Spleen (tissue), 11 donors: ENCODE measurements at regions not wholly inside any gene's neighbourhood (a gene's known extent, or its start where the extent isn't known, plus 50 kb on each side); places are given as distances from the start of the nearest gene placed in this dataset.

Experiments
- DNase-seq: peaks from one replicate; pipeline ENCODE4 v3.0.0-alpha.2; 2020
- H3K27ac ChIP-seq, 8 donors: fragments of 200-600 bp; sonication (generic) in 7 of 8; 1 replicate in 4 of 8; 2 replicates in 4 of 8; pipeline versions ENCODE4 v1.5.0 to v1.8.0; 2016 to 2021; ENCODE audit warnings: inconsistent platforms in 4 of 8, mild to moderate bottlenecking in 4 of 8, moderate library complexity in 1 of 8
- H3K27me3 ChIP-seq, 7 donors: fragments of 200-600 bp; sonication (generic) in 6 of 7; replicated peaks in 1 of 7; 1 replicate in 4 of 7; 2 replicates in 3 of 7; pipeline versions ENCODE4 v1.5.0 to v1.8.0; 2016 to 2021; ENCODE audit warnings: inconsistent platforms in 3 of 7, mild to moderate bottlenecking in 1 of 7
- H3K36me3 ChIP-seq, 6 donors: fragments of 200-600 bp; sonication (generic) in 5 of 6; 1 replicate in 4 of 6; 2 replicates in 2 of 6; pipeline versions ENCODE4 v1.5.0 to v1.8.0; 2016 to 2021; ENCODE audit warnings: inconsistent platforms in 2 of 6
- H3K4me1 ChIP-seq, 6 donors: fragments of 200-600 bp; sonication (generic) in 5 of 6; 1 replicate in 3 of 6; 2 replicates in 3 of 6; pipeline versions ENCODE4 v1.5.0 to v1.8.0; 2016 to 2021; ENCODE audit warnings: inconsistent platforms in 3 of 6
- H3K4me3 ChIP-seq, 8 donors: fragments of 200-600 bp; sonication (generic) in 7 of 8; 1 replicate in 4 of 8; 2 replicates in 4 of 8; pipeline versions ENCODE4 v1.5.0 to v1.8.0; 2016 to 2021; ENCODE audit warnings: inconsistent platforms in 4 of 8, mild to moderate bottlenecking in 4 of 8, moderate library complexity in 2 of 8
- H3K9me3 ChIP-seq, 8 donors: fragments of 200-600 bp; sonication (generic) in 7 of 8; 1 replicate in 4 of 8; 2 replicates in 4 of 8; pipeline versions ENCODE4 v1.5.0 to v1.8.0; 2016 to 2021; ENCODE audit warnings: inconsistent platforms in 4 of 8
- CTCF ChIP-seq, 11 experiments: fragments of 200-600 bp in 7 of 11; fragments of 450-650 bp in 4 of 11; sonication (generic) in 4 of 11; IDR thresholded peaks in 8 of 11; conservative IDR thresholded peaks in 3 of 11; 1 replicate in 7 of 11; 2 replicates in 4 of 11; pipeline versions ENCODE4 v1.4.0 to v1.8.0; 2016 to 2021; ENCODE audit warnings: antibody characterized with exemption in 11 of 11, inconsistent platforms in 4 of 11, mild to moderate bottlenecking in 1 of 11
- POLR2A ChIP-seq, 3 donors: fragments of 450-650 bp; IDR thresholded peaks; one replicate each; pipeline ENCODE4 v1.5.1; 2017; ENCODE audit warnings: antibody characterized with exemption in 3 of 3, mild to moderate bottlenecking in 1 of 3
- POLR2AphosphoS5 ChIP-seq, 3 donors: sonication (generic); formaldehyde crosslinking; IDR thresholded peaks; one replicate each; pipeline ENCODE4 v1.5.1; 2017; ENCODE audit warnings: antibody characterized with exemption in 3 of 3
- WGBS, 5 donors: extraction: QIAGEN DNeasy Blood & Tissue Kit in 3 of 5; methylation state at CpG; one replicate each; pipeline versions ENCODE4 v1.1.5 to v1.1.7; 2013 to 2018; 5-methylcytosine and 5-hydroxymethylcytosine counted together
- intact Hi-C: fragments of 100-400 bp; cut with DNase I; formaldehyde crosslinking; loops from one replicate; pipeline ENCODE4 v1.15.0; 2023; ENCODE audit warnings: low total_unique reads
- donor health status: healthy with polysubstance abuse.
- donor health status: DM: no; HTN: no; CAD: no; lungs with moderate emphysema.
- donor health status: DM: no; HTN: no; CAD: no.
- donor health status: Bipolar disorder and iron deficiency.
- donor health status: healthy.
- donor health status: DM: no; HTN: no; CAD: no.
- donor health status: DM: yes; HTN: yes; CAD: no.

- Histone ChIP-seq H3K36me3 (no peaks in the 10 kb centered on the region), H3K9me3 (peaks cover 0 to 21% (median 11%) of the 10 kb centered on the region in 8 donors)
- WGBS, 5 donors: 79 to 89% (median 86%) methylated on average over 3 of the region's 3 CpGs
These were observed 371.8 kb upstream of the SULF2 start for GRCh38 chr20:48156951-48157700.

GRCh38 chr20:48156521-48156920 lies 371.2 kb upstream of the SULF2 start:
- Histone ChIP-seq H3K9me3 (peaks cover 0 to 21% (median 11%) of the 10 kb centered on the region in 8 donors), H3K36me3 (no peaks in the 10 kb centered on the region), H3K4me1 (no peaks in the 10 kb centered on the region), H3K27me3 (peaks cover 0 to 12% (median 0%) of the 10 kb centered on the region in 7 donors), H3K27ac (no peak overlapping the region), H3K4me3 (no peak overlapping the region)
- 76 to 89% (median 84%) methylated on average over 2 of the region's 2 CpGs for WGBS, 5 donors
- no peak for DNase-seq
- intact Hi-C loops: no loop called here
- no peak for TF ChIP-seq POLR2A (IDR thresholded peaks at IDR 0.05)
- TF ChIP-seq CTCF (IDR thresholded peaks at IDR 0.05 in 8 of 11, conservative IDR thresholded peaks at IDR 0.05 in 3 of 11): no peak

More at GRCh38 chr20:48156951-48157700, 371.8 kb upstream of the SULF2 start:
- Histone ChIP-seq H3K27me3 (peaks cover 0 to 13% (median 0%) of the 10 kb centered on the region in 7 donors), H3K4me3 (no peak overlapping the region), H3K27ac (no peak overlapping the region), H3K4me1 (no peaks in the 10 kb centered on the region)
- no peak for TF ChIP-seq POLR2A (IDR thresholded peaks at IDR 0.05)
- intact Hi-C loops: no loop called here
- DNase-seq: no peak

- 78 to 96% (median 87%) methylated on average over 9 of the region's 9 CpGs for WGBS, 5 donors
- Histone ChIP-seq H3K27me3 (peaks cover 0 to 5% (median 0%) of the 10 kb centered on the region in 7 donors), H3K4me3 (no peak overlapping the region), H3K36me3 (no peaks in the 10 kb centered on the region), H3K27ac (no peak overlapping the region), H3K4me1 (no peaks in the 10 kb centered on the region), H3K9me3 (peaks cover 0 to 21% (median 11%) of the 10 kb centered on the region in 8 donors)
- intact Hi-C loops: no loop called here
- no peak for DNase-seq
- TF ChIP-seq CTCF (IDR thresholded peaks at IDR 0.05 in 8 of 11, conservative IDR thresholded peaks at IDR 0.05 in 3 of 11): no peak
These were observed 370.0 kb upstream of the SULF2 start for GRCh38 chr20:48155268-48155667.

- no peaks in the 10 kb centered on the region for H3K4me1 ChIP-seq
- no peak overlapping the region for H3K4me3 ChIP-seq
- TF ChIP-seq POLR2AphosphoS5 (IDR thresholded peaks at IDR 0.05): no peak
- no peak for TF ChIP-seq CTCF (IDR thresholded peaks at IDR 0.05 in 8 of 11, conservative IDR thresholded peaks at IDR 0.05 in 3 of 11)
- TF ChIP-seq POLR2A (IDR thresholded peaks at IDR 0.05): no peak
- peaks cover 0 to 21% (median 11%) of the 10 kb centered on the region in 8 donors for H3K9me3 ChIP-seq
- H3K27me3 ChIP-seq: peaks cover 0 to 5% (median 0%) of the 10 kb centered on the region in 7 donors
- H3K27ac ChIP-seq: no peak overlapping the region
- WGBS, 5 donors: 59 to 76% (median 74%) methylated on average over 14 of the region's 14 CpGs
- no peaks in the 10 kb centered on the region for H3K36me3 ChIP-seq
- intact Hi-C loops: no loop called here
- no peak for DNase-seq
These were observed 368.9 kb upstream of the SULF2 start for GRCh38 chr20:48154040-48154765.
